Muscle layer of duodenum (tissue), 2 donors: ENCODE measurements at regions not wholly inside any gene's neighbourhood (a gene's known extent, or its start where the extent isn't known, plus 50 kb on each side); places are given as distances from the start of the nearest gene placed in this dataset.
"Not testable (repeated sequence)": the region's sequence is repeated elsewhere in the genome, so short reads cannot be mapped to it uniquely, and the experiment has no call there.

Experiments
- H3K27ac ChIP-seq: one replicate; pipeline ENCODE4 v1.7.0; 2013; ENCODE audit warnings: mild to moderate bottlenecking, low read length
- H3K27me3 ChIP-seq: one replicate; pipeline ENCODE4 v1.7.0; 2013; ENCODE audit warnings: low read depth, mild to moderate bottlenecking, control low read depth, low read length
- H3K36me3 ChIP-seq, 2 donors: one replicate each; pipeline ENCODE4 v1.7.0; 2013; ENCODE audit warnings: low read length in 2 of 2, control low read depth in 1 of 2, mild to moderate bottlenecking in 1 of 2; ENCODE audit not compliant: insufficient read depth in 2 of 2, control insufficient read depth in 1 of 2
- H3K4me1 ChIP-seq, 2 donors: one replicate each; pipeline ENCODE4 v1.7.0; 2013; ENCODE audit warnings: low read length in 2 of 2, mild to moderate bottlenecking in 2 of 2, control low read depth in 1 of 2, moderate library complexity in 1 of 2; ENCODE audit not compliant: insufficient read depth in 2 of 2, control insufficient read depth in 1 of 2
- H3K4me3 ChIP-seq, 2 donors: one replicate each; pipeline ENCODE4 v1.7.0; 2013; ENCODE audit warnings: low read length in 2 of 2, low read depth in 1 of 2, mild to moderate bottlenecking in 1 of 2
- H3K9me3 ChIP-seq, 2 donors: one replicate each; pipeline ENCODE4 v1.7.0; 2013; ENCODE audit warnings: low read length in 2 of 2, control low read depth in 1 of 2, mild to moderate bottlenecking in 1 of 2; ENCODE audit not compliant: control insufficient read depth in 1 of 2
- donor health status: healthy.

DNA sequence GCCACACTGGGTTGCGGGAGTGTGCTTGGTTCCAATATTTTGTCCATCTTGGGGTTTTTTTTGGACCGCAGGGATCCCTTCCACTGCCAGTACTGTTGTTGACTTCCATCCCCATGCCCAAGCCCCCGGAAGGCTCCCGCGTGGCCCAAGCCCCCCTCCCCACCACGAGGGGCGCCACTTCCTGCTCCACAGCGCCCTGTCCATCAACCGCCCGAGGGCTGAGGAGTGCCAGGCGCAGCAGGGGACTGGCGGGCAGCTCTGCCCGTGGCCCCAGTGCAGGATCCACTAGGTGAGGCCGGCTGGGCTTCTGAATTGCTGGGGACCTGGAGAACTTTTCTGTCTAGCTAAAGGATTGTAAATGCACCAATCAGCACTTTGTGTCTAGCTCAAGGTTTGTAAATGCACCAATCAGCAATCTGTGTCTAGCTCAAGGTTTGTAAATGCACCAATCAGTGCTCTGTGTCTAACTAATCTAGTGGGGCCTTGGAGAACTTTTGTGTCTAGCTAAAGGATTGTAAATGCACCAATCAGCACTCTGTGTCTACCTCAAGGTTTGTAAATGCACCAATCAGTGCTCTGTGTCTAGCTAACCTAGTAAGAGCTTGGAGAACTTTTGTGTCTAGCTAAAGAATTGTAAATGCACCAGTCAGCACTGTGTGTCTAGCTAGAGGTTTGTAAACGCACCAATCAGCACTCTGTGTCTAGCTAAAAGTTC, 281.3 kb upstream of the CHAC2 start:
- not testable (repeated sequence) for H3K27ac ChIP-seq, H3K4me3 ChIP-seq, H3K27me3 ChIP-seq, H3K4me1 ChIP-seq, H3K9me3 ChIP-seq, H3K36me3 ChIP-seq

DNA sequence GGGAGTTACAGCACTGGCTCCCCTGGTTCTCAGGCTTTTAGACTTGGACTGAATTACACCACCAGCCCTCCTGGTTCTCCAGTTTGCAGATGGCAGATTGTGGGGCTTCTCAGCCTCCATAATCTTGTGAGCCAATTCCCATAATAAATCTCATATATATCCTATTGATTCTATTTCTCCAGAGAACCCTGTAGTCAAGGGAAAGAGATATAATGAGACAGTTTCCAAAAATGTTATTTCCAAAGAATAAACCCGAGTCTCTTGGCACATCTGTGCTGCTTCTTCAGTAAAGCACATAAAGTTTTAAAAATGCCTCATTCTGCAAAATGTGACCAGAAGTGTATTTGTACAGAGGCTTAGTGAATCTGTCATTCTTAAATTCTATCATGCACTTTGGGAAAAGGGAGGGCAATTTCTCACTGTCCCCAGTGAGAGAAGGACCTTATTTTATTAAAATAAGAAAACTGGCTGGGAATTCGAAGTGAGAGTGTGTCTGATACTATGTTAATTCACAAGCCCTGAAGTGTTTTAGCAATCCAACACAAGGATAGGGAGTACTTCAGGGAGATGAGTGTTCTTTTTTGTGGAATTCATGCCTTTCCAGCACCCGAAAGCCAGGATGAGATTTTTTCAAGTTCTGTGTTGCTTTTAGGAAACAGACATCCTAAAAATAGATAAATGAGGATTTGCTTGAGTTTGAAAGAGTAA, 282.4 kb upstream of the CHAC2 start:
- H3K4me1 ChIP-seq, result no peaks in the 10 kb centered on the region
- no peaks in the 10 kb centered on the region for H3K36me3 ChIP-seq
- H3K27ac ChIP-seq, result no peak overlapping the region
- H3K27me3 ChIP-seq, result no peaks in the 10 kb centered on the region
- H3K9me3 ChIP-seq, result no peaks in the 10 kb centered on the region
- H3K4me3 ChIP-seq, result no peak overlapping the region

- Histone ChIP-seq H3K9me3 (no peaks in the 10 kb centered on the region), H3K27me3 (no peaks in the 10 kb centered on the region), H3K4me1 (no peaks in the 10 kb centered on the region), H3K27ac (no peak overlapping the region), H3K36me3 (no peaks in the 10 kb centered on the region), H3K4me3 (no peak overlapping the region)
Observed at GRCh38 chr2:53484531-53484930, 283.1 kb upstream of the CHAC2 start.

- Histone ChIP-seq H3K27me3 (no peaks in the 10 kb centered on the region), H3K36me3 (no peaks in the 10 kb centered on the region), H3K4me3 (no peak overlapping the region), H3K9me3 (no peaks in the 10 kb centered on the region), H3K27ac (no peak overlapping the region), H3K4me1 (no peaks in the 10 kb centered on the region)
Observed at GRCh38 chr2:53477517-53477916, 290.1 kb upstream of the CHAC2 start.

- Histone ChIP-seq H3K36me3 (no peaks in the 10 kb centered on the region), H3K4me1 (no peaks in the 10 kb centered on the region), H3K27me3 (no peaks in the 10 kb centered on the region), H3K27ac (no peak overlapping the region), H3K9me3 (no peaks in the 10 kb centered on the region), H3K4me3 (no peak overlapping the region)
Observed at GRCh38 chr2:53476834-53477233, 290.8 kb upstream of the CHAC2 start.

DNA sequence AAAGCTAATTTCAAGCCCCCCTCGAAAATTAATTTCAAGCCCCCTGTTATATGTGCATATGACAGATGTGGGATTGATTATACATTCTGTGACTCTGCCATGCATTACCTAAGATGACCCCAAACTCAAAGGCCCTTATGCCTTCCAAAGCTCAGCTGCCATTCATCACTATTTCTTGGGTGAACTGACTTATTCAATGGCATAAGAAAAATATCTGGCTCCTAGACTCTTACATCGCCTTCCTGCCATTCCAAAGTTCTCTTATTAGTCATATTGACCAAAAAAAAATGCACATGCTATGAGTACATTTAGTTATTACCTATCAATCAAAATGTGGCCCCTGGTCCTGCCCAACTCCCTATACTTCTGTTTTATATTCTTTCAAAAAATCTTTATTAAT, 291.8 kb upstream of the CHAC2 start:
- H3K27ac ChIP-seq, result no peak overlapping the region
- no peaks in the 10 kb centered on the region for H3K36me3 ChIP-seq
- no peaks in the 10 kb centered on the region for H3K4me1 ChIP-seq
- no peak overlapping the region for H3K4me3 ChIP-seq
- no peaks in the 10 kb centered on the region for H3K9me3 ChIP-seq
- no peaks in the 10 kb centered on the region for H3K27me3 ChIP-seq

DNA sequence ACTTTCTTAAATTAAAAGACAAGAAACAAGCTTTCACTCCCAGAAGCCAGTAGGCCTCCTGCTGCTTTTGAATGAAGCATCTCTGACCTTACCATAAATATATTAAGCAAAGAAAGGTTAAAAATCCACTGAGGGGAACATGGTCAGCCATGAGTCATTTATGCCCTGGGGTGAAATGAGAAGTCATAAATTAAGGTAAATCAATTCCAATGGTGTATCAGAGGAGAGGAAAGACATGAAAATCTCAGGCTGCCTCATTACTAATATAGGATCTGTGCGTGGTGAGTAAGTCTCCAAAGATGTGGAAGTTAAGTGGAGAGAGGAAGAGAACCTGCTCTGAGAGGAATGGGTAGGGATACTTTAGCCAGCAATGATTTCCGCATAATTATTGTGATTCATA, 292.3 kb upstream of the CHAC2 start:
- no peaks in the 10 kb centered on the region for H3K36me3 ChIP-seq

GRCh38 chr2:53474914-53475313, 292.7 kb upstream of the CHAC2 start:
- Histone ChIP-seq H3K4me1 (no peaks in the 10 kb centered on the region), H3K9me3 (no peaks in the 10 kb centered on the region), H3K36me3 (no peaks in the 10 kb centered on the region), H3K4me3 (no peak overlapping the region), H3K27ac (no peak overlapping the region), H3K27me3 (no peaks in the 10 kb centered on the region)

More for the DNA sequence above, 292.3 kb upstream of the CHAC2 start:
- Histone ChIP-seq H3K27me3 (no peaks in the 10 kb centered on the region), H3K4me1 (no peaks in the 10 kb centered on the region), H3K27ac (no peak overlapping the region), H3K9me3 (no peaks in the 10 kb centered on the region), H3K4me3 (no peak overlapping the region)

GRCh38 chr2:53473775-53474311, 293.8 kb upstream of the CHAC2 start:
- Histone ChIP-seq H3K36me3 (no peaks in the 10 kb centered on the region), H3K27ac (no peak overlapping the region), H3K27me3 (no peaks in the 10 kb centered on the region), H3K4me1 (no peaks in the 10 kb centered on the region), H3K9me3 (no peaks in the 10 kb centered on the region), H3K4me3 (no peak overlapping the region)

GRCh38 chr2:53473236-53473635, 294.4 kb upstream of the CHAC2 start:
- no peaks in the 10 kb centered on the region for H3K36me3 ChIP-seq
- no peaks in the 10 kb centered on the region for H3K4me1 ChIP-seq
- H3K27me3 ChIP-seq, result no peaks in the 10 kb centered on the region
- H3K27ac ChIP-seq, result no peak overlapping the region
- H3K4me3 ChIP-seq, result no peak overlapping the region
- H3K9me3 ChIP-seq, result no peaks in the 10 kb centered on the region

DNA sequence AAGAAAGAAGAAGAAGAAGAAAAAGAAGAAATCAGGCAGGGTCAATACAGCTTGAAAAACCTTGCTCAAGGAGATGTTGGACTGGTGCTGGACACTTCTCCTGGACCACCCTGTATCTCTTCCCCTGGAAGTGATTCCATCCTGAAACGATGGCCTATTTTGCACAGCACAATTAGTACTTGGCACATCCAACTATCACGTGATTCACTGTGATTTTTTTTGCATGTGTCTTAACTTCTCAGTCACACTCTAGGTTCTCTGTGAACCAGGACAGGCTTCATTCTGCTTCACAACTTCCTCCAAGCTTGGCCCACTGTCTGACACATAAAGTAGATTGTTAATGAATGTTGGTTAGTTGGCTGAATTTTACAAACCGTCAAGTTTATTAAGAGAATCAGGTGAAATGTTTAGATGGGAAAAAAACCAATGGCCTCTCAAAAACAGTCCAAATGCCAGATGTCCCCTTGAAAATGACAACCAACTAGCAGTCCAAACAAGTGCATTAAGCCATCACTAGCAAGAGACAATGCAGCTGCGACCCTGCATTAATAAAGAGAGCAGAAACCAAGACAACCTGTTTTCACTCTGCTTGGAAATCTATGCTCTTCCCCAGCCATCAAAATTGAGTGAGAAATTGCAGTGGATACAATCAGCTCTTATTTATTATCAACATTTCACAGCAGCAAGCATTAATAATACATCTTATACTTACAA, 300.0 kb upstream of the CHAC2 start:
- Histone ChIP-seq H3K4me3 (no peak overlapping the region), H3K4me1 (no peaks in the 10 kb centered on the region), H3K27ac (no peak overlapping the region), H3K36me3 (no peaks in the 10 kb centered on the region), H3K27me3 (no peaks in the 10 kb centered on the region), H3K9me3 (no peaks in the 10 kb centered on the region)
